Retinal pigment epithelial cell (primary cell): ENCODE measurements at regions not wholly inside any gene's neighbourhood (a gene's known extent, or its start where the extent isn't known, plus 50 kb on each side); places are given as distances from the start of the nearest gene placed in this dataset.

ENCODE experiments used
- DNase-seq: peaks from one replicate; pipeline ENCODE4 v3.0.0-alpha.2; 2010; ENCODE audit warnings: low read depth
- H3K4me3 ChIP-seq: 2 replicates; pipeline ENCODE4 v1.5.1; 2011; ENCODE audit warnings: mild to moderate bottlenecking, low read length, control low read depth, moderate library complexity
- TF ChIP-seq, protein P1 (sequence below): conservative IDR thresholded peaks from 2 replicates; pipeline ENCODE4 v1.5.1; 2011; ENCODE audit warnings: low read depth, low read length, control low read depth, inconsistent platforms

GRCh38 chr10:121405096-121405495 lies 193.1 kb downstream of the FGFR2 start:
- DNase-seq, result no peak
- TF ChIP-seq, protein P1, sequence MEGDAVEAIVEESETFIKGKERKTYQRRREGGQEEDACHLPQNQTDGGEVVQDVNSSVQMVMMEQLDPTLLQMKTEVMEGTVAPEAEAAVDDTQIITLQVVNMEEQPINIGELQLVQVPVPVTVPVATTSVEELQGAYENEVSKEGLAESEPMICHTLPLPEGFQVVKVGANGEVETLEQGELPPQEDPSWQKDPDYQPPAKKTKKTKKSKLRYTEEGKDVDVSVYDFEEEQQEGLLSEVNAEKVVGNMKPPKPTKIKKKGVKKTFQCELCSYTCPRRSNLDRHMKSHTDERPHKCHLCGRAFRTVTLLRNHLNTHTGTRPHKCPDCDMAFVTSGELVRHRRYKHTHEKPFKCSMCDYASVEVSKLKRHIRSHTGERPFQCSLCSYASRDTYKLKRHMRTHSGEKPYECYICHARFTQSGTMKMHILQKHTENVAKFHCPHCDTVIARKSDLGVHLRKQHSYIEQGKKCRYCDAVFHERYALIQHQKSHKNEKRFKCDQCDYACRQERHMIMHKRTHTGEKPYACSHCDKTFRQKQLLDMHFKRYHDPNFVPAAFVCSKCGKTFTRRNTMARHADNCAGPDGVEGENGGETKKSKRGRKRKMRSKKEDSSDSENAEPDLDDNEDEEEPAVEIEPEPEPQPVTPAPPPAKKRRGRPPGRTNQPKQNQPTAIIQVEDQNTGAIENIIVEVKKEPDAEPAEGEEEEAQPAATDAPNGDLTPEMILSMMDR, result no peak
- no peak overlapping the region for H3K4me3 ChIP-seq

GRCh38 chr10:121405549-121405948 lies 192.7 kb downstream of the FGFR2 start:
- no peak overlapping the region for H3K4me3 ChIP-seq
- DNase-seq, result no peak
- TF ChIP-seq, protein P1, result no peak

DNA sequence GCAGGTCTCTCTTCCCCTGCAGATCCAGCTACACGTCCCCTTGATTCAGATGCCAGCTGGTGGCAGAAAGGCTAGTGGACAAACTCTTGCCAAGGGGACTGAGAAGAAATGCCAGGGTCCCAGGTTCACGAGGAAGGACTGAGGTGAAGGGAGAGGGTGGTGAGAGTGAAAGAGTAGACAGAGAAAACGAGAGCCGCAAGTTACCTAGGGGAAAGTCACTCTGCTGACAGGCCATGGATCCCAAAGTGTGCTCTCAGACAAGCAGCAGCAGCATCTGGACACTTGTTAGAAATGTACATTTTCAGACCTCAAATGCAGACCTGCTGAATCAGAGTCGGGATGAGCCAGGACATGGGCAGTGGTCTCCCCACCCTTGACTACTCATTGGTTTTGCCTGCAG lies 192.3 kb downstream of the FGFR2 start:
- DNase-seq, result no peak
- TF ChIP-seq, protein P1, result no peak
- H3K4me3 ChIP-seq, result no peak overlapping the region

- no peak overlapping the region for H3K4me3 ChIP-seq
- no peak for DNase-seq
- TF ChIP-seq, protein P1, result no peak
Observed at GRCh38 chr10:121406823-121407545, 191.3 kb downstream of the FGFR2 start.

- TF ChIP-seq, protein P1, result no peak
- H3K4me3 ChIP-seq, result no peak overlapping the region
- no peak for DNase-seq
Observed at GRCh38 chr10:121409466-121410104, 188.7 kb downstream of the FGFR2 start.

- no peak for DNase-seq
- TF ChIP-seq, protein P1, result no peak
- H3K4me3 ChIP-seq, result no peak overlapping the region
Observed at GRCh38 chr10:121411004-121411403, 187.2 kb downstream of the FGFR2 start.

- TF ChIP-seq, protein P1, result no peak
- no peak overlapping the region for H3K4me3 ChIP-seq
- no peak for DNase-seq
Observed at GRCh38 chr10:121413951-121414350, 184.3 kb downstream of the FGFR2 start.
